ENCODE measurements at regions not wholly inside any gene's neighbourhood (a gene's known extent, or its start where the extent isn't known, plus 50 kb on each side); places are given as distances from the start of the nearest gene placed in this dataset.
A peak's percentile ranks its signal among the peaks of the same experiment; 100 is the strongest.
"Not testable (repeated sequence)": the region's sequence is repeated elsewhere in the genome, so short reads cannot be mapped to it uniquely, and the experiment has no call there.

DNA sequence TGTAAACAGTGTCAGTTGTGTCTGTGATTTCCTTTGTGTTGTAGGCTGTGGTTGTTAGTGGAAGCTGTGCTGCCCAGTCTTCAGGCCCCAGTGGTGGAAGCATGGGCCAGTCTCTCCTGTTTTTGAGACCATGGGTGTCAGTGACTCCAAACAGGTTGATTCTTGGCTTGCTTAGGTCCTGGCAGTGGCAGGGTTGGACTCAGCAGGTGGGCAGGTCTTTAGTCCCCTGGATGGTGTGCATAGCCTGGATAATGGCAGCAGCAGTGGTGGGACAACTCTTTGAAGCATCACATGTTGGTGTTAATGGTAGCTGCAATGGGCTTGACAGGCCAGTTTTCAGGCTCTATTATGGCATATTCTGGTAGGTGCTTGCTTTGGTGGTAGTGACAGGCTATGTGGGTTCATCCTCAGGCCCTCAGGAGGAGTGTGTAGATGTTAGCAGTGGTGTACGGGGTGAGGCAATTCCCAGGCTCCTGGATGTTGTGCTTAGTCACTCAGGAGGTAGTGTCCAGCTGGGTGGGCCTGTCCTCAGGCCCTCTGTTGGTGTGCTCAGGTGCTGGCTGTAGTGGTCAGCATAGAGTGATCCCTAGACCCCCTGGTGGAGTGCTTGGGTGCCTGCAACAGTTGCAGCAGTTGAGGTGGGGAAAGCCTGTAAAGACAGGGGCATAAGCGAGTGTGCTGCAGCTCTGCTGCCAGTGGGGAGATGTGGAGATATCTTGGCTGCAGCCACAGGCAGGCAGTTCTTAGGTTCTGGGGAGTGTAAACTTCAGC, 596.7 kb downstream of the PDCD6IP start:
- no peak for DNase-seq

DNA sequence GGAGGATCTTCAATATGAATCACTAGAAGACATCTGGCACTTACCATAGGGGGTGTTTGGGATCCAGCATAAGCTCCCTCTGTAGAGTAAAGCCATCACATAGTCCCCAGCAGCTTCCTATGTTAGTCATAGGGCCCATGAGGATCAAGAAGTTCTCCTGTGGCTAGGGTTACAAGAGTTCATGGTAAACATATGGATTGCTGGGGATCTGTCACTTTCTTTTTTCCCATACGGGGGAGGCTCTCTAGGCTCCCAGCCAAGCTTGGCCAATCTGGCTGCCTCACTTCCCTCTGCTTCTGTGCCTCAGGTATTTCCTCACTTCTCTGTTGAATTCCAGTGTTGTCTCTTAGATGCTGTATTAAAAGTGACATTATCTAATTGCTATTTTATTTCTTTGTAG, 597.9 kb downstream of the PDCD6IP start:
- DNase-seq = peak; percentile 0

DNA sequence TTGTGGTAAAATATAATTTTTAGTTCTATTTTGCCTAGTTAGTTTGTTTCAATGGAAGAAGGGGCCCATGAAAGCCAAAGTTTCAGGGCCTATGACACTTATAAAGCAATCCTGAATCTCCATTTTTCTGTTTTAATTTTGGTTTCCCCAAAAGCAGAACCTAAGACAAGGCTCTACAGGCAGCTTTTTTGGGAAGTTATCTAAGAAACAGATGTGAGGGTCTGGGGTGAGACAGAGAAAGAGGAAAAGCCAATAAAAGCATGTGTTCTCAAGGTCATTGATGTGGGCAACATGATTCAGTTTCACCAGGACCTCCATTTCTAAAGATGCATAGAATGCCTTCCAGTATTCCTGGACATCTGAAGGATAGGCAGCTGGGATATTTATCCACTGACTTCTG, 598.5 kb downstream of the PDCD6IP start:
- no peak for DNase-seq

DNA sequence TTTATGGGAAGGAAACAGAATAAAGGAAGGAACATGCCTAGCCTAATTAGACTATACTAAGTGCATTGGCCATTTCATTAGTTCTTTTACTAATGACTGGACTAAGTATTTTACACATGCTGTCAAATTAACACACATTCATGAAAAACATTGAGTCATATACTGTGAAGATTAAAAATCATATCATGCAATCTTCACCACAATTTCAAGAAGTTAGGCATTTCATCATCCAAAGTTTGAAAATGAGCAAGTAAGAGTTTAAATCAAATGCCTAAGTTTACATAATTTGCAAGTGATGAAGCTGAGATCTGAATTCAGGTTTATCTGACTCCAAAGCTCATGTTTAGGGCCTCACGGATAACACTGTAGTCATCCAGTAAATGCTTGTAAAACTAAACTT, 601.0 kb downstream of the PDCD6IP start:
- DNase-seq = no peak

DNA sequence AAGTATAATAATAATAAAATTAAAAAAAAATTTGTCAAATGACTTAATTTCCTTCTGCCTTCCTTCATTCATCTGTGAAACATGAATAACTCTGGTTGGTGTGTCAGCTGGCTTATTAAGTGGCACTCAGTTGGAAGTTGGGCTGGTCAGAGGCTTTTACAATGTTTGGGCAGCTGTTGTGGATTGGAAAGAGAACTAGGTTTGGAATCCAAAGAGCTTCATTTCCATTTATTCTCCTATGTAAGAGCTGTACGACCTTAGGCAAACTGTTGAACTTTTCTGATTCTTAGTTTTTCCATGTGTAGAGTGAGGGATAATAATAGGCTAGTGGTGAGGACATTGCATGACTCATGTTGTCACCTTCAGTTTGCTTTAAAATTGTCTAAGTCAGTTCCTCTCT, 606.7 kb downstream of the PDCD6IP start:
- no peak for DNase-seq

DNA sequence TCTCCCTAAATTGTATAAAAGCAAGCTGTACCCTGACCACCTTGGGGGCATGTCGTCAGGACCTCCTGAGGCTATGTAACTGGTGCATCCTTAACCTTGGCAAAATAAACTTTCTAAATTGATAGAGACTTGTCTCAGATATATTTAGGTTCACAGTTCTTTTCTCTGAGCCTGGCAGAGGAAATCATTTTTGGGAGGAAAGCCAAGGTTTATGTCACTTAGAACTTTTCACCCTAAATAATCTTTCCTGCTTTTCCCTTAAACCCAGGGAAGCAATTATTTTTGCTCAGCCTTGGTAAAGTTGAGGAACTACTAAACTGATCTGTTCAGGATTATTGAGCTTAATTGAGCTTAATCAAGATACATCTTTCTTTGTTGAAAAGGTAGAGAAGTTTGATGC, 608.9 kb downstream of the PDCD6IP start:
- no peak for DNase-seq

DNA sequence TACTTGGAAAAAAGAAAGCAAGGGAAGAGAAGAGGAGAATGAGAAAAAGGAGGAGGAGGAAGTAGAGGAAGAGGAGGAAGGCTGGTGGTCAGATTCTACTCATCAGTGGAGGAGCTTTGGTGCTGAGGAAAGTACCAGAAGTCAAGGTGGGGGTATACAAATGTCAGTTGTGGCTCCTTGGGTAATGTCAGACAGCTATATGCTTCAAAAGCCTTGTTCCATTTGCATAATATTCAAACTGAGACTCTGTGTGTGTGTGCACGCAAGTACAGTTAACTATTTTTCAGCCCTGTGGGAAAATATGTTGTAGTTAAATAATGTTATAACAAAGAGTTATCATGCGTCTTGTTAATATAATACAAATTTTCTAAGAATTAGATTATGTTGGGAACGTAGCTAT, 609.7 kb downstream of the PDCD6IP start:
- no peak for DNase-seq

DNA sequence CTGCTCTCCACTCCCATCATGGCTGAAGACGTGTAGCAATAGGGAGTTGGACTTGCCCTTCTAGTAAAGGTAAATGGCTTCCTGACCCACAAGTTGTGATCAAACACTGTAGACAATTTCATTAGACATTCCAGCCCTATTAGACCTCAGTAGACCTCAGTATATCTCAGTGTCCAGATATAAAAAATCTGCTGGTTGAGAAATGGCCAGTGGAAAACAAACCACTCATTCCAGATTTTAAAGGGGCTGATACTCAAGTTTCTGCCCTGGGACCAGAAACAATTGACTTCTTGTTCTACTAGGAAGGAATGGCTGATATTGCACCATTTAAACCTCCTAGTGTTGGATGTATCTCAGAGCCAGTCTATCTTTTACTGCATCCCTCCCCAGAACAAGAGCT, 613.2 kb downstream of the PDCD6IP start:
- DNase-seq = no peak

DNA sequence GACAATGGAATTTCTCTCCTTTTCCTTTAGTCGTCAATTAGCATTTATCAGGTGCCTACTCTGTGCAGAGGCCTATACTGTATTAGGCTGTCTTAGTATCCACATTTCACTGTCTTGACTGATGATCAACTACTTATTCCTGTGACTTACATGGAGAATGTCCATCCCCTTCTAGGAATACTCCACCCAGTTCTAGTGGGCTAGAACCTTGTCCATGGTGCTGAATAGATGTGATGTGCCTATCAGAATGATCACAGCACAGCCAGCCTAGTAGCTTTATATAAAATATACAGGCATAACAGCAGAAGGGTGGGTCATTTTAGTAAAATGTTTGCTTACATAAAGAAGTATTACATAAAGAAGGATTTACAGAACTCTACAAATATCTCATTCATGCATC, 621.4 kb downstream of the PDCD6IP start:
- peak; percentile 19 for DNase-seq

DNA sequence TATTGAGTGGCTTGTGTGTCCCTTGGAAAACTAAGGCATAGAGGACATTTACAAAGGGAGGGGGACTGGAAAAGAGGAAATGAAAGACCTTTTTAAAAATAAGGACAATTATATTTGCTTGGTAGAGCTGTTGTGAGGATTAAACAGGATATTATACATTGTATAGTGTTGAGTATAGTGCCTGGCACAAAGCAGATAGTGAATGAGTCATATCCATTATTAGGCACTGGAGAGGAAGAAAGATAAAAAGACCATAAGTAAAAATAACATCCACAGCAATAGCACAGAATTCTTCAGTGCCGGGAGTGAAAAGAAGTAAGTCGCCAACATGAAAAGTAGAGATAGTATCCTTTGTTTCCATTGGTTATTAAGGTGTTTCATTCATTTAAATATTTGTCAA, 623.3 kb downstream of the PDCD6IP start:
- no peak for DNase-seq

DNA sequence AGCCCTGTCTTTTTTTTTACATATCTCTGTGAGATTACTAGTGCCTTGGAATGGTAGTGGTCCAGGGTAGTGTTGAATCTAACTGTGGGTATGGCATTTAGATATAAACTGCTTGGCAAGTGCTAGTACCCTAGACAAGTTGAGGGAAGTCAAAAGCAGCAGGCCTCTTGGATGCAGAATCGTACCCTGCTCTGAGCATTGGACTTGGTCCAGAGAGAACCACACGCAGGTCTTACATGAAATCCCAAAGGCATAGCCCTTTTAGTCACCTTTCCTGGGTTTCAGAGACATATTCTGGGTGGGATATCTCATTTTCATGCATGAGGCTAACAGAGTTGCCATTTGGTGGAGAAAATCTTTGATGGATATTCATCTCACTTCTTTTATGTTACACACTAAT, 641.4 kb downstream of the PDCD6IP start:
- no peak for DNase-seq

DNA sequence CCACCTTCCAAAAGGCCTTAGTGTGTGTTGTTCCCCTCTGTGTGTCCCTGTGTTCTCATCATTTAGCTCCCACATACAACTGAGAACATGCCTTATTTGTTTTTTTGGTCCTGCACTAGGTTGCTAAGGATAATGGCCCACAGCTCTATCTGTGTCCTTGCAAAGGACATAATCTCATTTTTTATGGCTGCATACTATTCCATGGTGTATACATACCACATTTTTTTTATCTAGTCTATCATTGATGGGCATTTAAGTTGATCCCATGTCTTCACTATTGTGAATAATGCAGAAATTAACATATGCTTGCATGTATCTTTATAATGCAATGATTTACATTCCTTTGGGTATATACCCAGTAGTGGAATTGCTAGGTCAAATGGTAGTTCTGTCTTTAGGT, 645.7 kb downstream of the PDCD6IP start:
- DNase-seq = no peak

DNA sequence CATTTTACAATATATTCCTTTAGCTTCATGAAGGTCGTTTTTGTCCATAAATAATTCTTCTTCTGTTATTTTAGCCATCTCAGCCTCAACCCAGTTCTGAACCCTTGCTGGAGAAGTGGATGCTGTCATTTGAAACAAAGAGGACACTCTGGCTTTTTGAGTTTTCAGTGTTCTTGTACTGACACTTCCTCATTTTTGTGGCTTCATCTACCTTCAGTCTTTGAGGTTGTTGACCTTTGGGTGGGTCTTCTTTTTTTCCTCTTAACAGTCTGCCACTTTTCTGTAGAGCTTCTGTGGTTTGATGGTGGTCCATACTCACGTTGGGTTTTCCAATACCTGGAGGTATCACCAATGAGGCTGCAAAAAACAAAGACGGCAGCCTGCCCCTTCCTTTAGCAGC, 650.9 kb downstream of the PDCD6IP start:
- DNase-seq = no peak

DNA sequence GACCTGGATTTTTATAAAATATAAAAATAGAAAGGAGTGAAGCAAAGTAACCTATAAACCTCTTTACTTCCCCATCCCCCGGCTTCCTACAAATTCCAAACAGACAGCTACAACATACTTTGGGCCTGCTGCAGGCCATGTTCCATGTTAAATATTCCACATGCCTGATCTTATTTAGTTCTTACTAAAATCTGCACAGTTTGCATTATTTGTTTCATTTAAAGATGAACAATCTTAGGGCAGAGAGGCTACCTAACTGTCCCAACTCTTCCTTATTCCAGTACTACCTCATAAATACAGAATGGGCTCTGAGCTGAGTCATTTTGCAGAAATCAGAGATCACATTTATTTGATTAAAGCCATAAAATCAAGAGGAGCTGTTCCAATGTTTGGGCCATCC, 665.0 kb downstream of the PDCD6IP start:
- DNase-seq = no peak

DNA sequence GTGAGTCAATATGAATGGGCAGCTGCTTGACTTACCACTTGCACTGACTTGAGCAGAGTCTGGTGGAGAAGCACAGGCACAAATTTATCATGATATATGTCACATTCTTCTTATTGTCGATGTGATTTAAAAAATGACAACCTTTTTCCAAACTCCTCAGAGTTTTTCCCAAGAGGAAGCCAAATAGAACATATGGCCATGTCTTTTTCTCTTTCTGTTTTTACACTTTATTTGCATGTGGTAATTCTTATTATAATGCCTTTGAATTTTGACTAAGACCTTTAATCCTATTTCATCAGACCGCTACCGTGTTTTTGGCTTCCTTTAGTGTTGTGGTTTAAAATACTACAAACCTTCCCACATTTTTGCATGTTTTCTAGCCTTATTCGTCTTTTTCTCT, 666.2 kb downstream of the PDCD6IP start:
- no peak for DNase-seq

DNA sequence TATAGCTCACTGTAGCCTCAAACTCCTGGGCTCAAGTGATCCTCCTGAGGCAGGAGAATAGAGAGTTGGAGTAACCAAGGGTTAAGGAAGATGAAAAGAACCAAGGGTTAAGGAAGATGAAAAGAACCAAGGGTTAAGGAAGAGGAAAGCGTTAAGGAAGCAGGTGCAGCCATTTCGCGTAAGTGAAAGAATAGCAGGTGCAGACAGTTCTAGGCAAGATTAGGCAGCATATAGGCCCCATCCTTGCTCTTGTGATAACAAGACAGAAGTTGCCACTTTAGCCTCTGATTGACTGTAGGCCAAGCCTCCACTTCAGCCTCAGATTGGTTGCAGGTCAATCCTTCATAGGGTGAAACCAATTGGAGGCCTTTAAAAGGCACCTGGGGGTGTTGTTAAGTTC, 677.4 kb downstream of the PDCD6IP start:
- no peak for DNase-seq

DNA sequence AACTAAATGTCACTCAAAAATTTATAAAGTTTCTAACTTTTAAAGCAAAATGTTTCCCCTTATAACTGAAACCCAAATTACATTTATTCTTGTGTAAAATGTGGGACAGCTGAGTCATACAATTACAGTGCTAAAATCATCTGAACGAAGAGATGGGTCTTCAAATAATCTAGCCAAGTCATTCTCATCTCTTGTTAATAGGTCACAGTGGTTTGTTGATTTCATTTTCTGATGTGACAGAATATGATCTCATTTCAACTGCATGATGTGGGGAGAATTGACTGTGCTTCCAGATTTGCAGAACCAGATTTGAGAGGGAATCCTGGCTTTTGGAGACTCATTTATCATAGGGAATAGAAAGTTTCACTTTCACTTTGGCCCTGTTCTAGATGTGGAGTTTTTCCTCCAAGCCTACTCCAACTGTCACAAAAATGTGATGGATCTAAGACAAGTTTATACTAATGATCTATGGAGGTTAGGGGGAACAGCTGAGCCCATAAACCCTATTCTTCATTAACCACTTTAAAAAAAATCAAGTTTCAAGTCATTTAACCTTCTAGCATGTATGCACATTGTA, 685.0 kb downstream of the PDCD6IP start:
- DNase-seq = no peak

DNA sequence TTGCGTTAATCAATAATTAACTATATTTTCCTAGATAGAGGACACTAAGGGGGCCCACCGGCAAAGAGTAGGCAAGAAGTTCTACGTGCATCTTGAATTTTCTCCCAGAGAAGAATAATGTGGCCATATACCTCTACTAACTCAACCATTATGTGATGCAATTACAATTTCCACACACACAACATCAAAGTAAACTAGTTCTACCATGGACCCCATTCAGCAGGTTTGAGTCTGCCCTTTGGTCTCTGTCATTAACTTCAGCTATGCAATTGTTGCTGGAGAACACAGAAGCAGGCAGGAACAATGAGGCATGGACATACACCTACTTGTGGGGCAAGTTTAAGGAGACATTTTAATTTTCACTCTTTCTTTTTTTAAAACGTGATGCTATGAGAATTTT, 705.9 kb downstream of the PDCD6IP start:
- DNase-seq = no peak

DNA sequence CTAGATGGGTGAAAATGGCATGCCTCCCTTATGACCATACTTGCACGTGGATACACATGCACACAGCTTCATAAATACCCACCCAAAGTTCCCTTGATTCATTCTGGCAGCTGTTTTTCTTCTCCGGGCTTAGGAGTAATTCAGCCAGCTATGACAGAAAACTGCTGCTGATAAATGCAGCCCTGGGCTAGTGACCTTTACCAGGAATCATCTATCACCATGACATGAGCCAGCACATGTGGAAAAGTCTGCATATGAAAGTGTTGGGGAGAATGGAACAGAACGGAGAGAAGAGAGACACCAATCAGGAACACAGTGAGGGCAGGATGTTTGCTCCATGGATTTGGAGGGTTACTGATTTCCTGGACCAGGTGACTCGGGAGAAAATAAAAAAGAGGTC, 706.3 kb downstream of the PDCD6IP start:
- no peak for DNase-seq

DNA sequence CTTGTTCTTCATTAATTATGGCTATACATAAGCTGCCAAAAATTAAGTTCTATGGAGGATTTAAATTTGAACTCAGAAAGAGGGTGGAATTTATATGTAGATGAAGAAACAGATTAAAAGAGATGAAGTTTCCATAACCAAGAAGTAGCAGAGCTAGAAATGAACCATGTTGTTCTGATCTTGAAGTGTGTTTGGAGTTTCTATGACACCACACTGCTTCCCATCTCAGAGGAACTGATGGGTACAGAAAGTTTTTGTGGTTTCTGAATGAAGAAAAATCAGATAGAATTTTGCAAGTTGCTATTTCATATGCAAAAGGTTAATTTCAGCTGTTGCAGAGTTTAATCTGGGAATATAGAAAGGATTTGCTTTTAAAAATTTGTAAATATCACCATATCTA, 710.3 kb downstream of the PDCD6IP start:
- no peak for DNase-seq

DNA sequence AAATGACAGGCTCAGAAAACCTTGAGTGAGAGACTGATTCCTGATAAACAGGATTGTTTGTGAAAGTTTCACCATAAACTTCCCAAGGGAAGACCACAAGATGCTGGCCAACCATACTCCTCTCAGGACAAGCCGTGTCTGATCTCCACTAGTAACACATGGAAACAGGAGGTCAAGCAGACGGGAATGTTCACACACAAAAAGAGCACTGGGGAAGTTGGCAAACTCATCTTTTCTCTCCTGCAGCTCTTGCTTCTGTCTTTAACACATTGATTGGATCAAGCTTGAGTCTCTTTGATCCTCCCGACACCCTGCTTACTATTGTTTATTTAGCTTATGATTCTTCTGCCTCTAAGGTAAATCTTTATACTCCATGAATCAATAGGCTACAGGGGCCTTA, 713.5 kb downstream of the PDCD6IP start:
- no peak for DNase-seq

DNA sequence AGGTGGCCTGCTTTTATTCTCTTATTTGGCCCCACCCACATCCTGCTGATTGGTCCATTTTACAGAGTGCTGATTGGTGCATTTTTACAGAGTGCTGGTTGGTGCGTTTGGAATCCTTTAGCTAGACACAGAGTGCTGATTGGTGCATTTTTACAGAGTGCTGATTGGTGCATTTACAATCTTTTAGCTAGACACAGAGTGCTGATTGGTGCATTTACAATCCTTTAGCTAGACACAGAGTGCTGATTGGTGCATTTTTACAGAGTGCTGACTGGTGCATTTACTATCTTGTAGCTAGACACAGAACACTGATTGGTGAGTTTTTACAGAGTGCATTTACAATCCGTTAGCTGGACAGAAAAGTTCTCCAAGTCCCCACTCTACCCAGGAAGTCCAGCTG, 720.6 kb downstream of the PDCD6IP start:
- not testable (repeated sequence) for DNase-seq

DNA sequence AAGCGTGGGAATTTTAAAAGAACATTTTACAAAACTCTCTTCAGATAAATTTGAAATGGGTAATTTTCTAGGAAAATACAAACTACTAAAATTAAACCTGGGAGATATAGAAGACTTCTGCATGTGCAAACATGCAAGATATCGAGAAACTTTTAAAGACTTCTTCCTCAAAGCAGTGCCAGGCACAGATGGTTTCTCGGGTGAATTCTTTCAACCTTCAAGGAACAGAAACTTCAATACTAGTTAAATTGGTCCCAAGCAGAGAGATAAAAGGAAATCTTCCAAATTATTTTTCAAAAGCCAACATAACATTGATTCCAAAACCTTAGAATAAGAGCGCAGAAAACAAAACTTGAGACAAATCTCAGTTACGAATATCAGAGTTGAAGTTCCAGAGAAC, 732.7 kb downstream of the PDCD6IP start:
- no peak for DNase-seq

DNA sequence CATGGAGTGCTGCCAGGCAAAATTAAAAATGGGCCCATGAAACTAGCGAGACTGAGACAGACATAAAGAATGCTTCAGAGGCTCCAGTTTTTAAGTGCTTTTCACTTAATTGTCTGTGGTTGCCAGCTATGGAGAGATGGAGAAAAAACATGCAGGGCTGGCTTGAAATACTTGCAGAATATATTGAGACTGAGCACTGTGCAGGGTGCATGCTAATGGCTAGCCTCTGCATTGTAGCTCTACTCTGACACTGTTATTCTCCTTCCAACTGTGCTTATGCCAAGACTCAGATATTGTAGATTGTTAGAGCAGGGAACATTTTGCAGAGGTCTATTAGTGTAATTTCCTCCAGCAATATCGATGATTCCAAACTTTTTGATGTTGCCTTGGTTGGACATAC, 735.0 kb downstream of the PDCD6IP start:
- DNase-seq = no peak

DNA sequence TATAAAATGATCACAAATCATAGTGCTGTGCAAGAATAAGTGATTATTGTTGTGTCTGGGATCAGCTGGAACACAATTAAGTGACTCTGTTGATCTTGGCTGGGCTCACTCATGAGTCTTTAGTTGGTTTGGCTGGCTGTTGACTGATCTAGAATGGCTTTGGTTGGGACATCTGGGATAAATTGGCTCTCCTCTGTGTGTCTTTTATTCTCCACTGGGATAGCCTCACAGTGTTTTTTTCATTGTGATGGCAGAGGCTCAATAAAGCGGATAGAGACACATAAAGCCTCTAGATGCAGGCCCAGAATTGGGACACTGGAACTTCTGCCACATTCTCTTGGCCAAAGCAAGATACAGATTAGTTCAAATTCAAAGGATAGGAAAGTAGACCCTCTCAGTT, 735.6 kb downstream of the PDCD6IP start:
- no peak for DNase-seq

Data from fibroblast of skin of back (primary cell).